ENCODE measurements at regions not wholly inside any gene's neighbourhood (a gene's known extent, or its start where the extent isn't known, plus 50 kb on each side); places are given as distances from the start of the nearest gene placed in this dataset.

- Histone ChIP-seq H3K9ac (ENCODE audit: low read length) (no peak overlapping the region), H3K4me3 (ENCODE audit: low read depth, low read length, poor library complexity, severe bottlenecking) (no peak overlapping the region)
Measured at GRCh38 chr5:16994565-16994964, 58.5 kb upstream of the MYO10 start.

GRCh38 chr5:16995372-16995771, 59.3 kb upstream of the MYO10 start:
- H3K4me3 ChIP-seq (ENCODE audit: low read depth, low read length, poor library complexity, severe bottlenecking): no peak overlapping the region
- no peak overlapping the region for H3K4me2 ChIP-seq (ENCODE audit: low read length)
- H2AFZ ChIP-seq (ENCODE audit: low read length): no peak overlapping the region
- TF ChIP-seq CTCF (IDR thresholded peaks at IDR 0.05; ENCODE audit: low read length) (no peak), EZH2 (IDR thresholded peaks at IDR 0.05; ENCODE audit: borderline replicate concordance, low read length) (no peak)
- H4K20me1 ChIP-seq (ENCODE audit: insufficient read depth, low read length): no peaks in the 10 kb centered on the region
- H3F3A ChIP-seq (ENCODE audit: insufficient read depth, low read length): no peaks in the 10 kb centered on the region
- no peaks in the 10 kb centered on the region for H3K79me2 ChIP-seq (ENCODE audit: insufficient read depth, low read length)
- no peaks in the 10 kb centered on the region for H3K9me2 ChIP-seq (ENCODE audit: low read depth, low read length)
- H3K27ac ChIP-seq (ENCODE audit: low read depth, low read length, poor library complexity, severe bottlenecking): no peak overlapping the region
- no peak overlapping the region for H3K9ac ChIP-seq (ENCODE audit: low read length)
- H3K9me3 ChIP-seq (ENCODE audit: low read length): no peaks in the 10 kb centered on the region
- no peaks in the 10 kb centered on the region for H3K4me1 ChIP-seq (ENCODE audit: insufficient read depth, low read length, severe bottlenecking)
- H3K36me3 ChIP-seq (ENCODE audit: insufficient read depth, low read length): no peaks in the 10 kb centered on the region
- H3K27me3 ChIP-seq (ENCODE audit: insufficient read depth, low read length): no peaks in the 10 kb centered on the region

More at GRCh38 chr5:16994565-16994964, 58.5 kb upstream of the MYO10 start:
- Histone ChIP-seq H2AFZ (ENCODE audit: low read length) (no peak overlapping the region), H3K9me2 (ENCODE audit: low read depth, low read length) (no peaks in the 10 kb centered on the region), H3K36me3 (ENCODE audit: insufficient read depth, low read length) (no peaks in the 10 kb centered on the region), H3K79me2 (ENCODE audit: insufficient read depth, low read length) (no peaks in the 10 kb centered on the region), H3K4me1 (ENCODE audit: insufficient read depth, low read length, severe bottlenecking) (no peaks in the 10 kb centered on the region), H3K9me3 (ENCODE audit: low read length) (no peaks in the 10 kb centered on the region), H4K20me1 (ENCODE audit: insufficient read depth, low read length) (no peaks in the 10 kb centered on the region), H3K4me2 (ENCODE audit: low read length) (no peak overlapping the region), H3F3A (ENCODE audit: insufficient read depth, low read length) (no peaks in the 10 kb centered on the region), H3K27ac (ENCODE audit: low read depth, low read length, poor library complexity, severe bottlenecking) (no peak overlapping the region), H3K27me3 (ENCODE audit: insufficient read depth, low read length) (no peaks in the 10 kb centered on the region)
- TF ChIP-seq CTCF (IDR thresholded peaks at IDR 0.05; ENCODE audit: low read length) (no peak), EZH2 (IDR thresholded peaks at IDR 0.05; ENCODE audit: borderline replicate concordance, low read length) (no peak)

GRCh38 chr5:17000291-17000939, 64.3 kb upstream of the MYO10 start:
- no peak for TF ChIP-seq EZH2 (IDR thresholded peaks at IDR 0.05; ENCODE audit: borderline replicate concordance, low read length)
- no peak for TF ChIP-seq CTCF (IDR thresholded peaks at IDR 0.05; ENCODE audit: low read length)
- H3K36me3 ChIP-seq (ENCODE audit: insufficient read depth, low read length): no peaks in the 10 kb centered on the region
- no peaks in the 10 kb centered on the region for H3K27me3 ChIP-seq (ENCODE audit: insufficient read depth, low read length)
- no peaks in the 10 kb centered on the region for H3F3A ChIP-seq (ENCODE audit: insufficient read depth, low read length)
- H3K4me2 ChIP-seq (ENCODE audit: low read length): no peak overlapping the region
- H3K79me2 ChIP-seq (ENCODE audit: insufficient read depth, low read length): no peaks in the 10 kb centered on the region
- no peaks in the 10 kb centered on the region for H4K20me1 ChIP-seq (ENCODE audit: insufficient read depth, low read length)
- H3K9me3 ChIP-seq (ENCODE audit: low read length): no peaks in the 10 kb centered on the region
- H3K4me3 ChIP-seq (ENCODE audit: low read depth, low read length, poor library complexity, severe bottlenecking): no peak overlapping the region
- H3K9ac ChIP-seq (ENCODE audit: low read length): no peak overlapping the region
- no peaks in the 10 kb centered on the region for H3K4me1 ChIP-seq (ENCODE audit: insufficient read depth, low read length, severe bottlenecking)
- H3K9me2 ChIP-seq (ENCODE audit: low read depth, low read length): no peaks in the 10 kb centered on the region
- H2AFZ ChIP-seq (ENCODE audit: low read length): no peak overlapping the region
- H3K27ac ChIP-seq (ENCODE audit: low read depth, low read length, poor library complexity, severe bottlenecking): no peak overlapping the region
